ENCODE measurements at regions not wholly inside any gene's neighbourhood (a gene's known extent, or its start where the extent isn't known, plus 50 kb on each side); places are given as distances from the start of the nearest gene placed in this dataset.
A peak's percentile ranks its signal among the peaks of the same experiment; 100 is the strongest.
"Not testable (repeated sequence)": the region's sequence is repeated elsewhere in the genome, so short reads cannot be mapped to it uniquely, and the experiment has no call there.

DNA sequence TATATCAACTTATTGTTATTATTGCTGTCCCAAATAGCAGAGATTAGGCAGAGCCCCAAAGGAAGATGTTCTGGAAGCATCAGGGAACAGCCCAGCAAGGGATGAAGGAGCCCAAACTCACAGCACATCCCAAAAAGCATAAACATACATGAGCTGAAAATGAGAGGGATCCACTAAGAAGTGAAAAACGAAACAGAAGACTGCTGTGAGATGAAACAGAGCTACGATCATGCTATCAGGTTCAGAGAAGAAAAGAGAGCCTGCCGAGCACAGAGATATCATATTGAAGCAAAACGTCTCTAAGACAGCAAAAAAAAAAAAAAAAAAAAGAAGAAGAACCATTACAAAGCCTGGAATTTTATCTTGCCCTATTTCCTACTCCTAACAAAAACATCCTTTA, 127.3 kb downstream of the ZNF608 start:
- DNase-seq (ENCODE audit: low spot score) = no peak

DNA sequence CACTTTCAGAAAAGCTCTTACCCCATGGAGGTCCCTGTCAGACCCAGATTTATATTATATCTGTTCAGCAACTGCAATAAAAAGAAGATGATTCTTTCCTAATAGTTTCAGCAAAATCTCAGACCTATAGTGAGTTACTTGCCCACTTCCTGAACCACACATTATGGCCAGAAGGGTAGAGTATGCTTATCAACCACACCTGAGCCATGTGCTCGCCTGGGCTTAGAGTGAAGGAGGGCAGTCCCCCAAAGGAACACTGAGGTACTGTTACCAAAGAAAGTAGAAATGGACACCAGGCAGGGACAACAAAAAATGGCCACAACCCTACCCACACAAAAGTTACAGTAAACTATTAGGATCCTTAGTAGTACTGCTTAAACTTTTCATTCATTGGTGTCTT, 128.7 kb downstream of the ZNF608 start:
- no peak for DNase-seq (ENCODE audit: low spot score)

DNA sequence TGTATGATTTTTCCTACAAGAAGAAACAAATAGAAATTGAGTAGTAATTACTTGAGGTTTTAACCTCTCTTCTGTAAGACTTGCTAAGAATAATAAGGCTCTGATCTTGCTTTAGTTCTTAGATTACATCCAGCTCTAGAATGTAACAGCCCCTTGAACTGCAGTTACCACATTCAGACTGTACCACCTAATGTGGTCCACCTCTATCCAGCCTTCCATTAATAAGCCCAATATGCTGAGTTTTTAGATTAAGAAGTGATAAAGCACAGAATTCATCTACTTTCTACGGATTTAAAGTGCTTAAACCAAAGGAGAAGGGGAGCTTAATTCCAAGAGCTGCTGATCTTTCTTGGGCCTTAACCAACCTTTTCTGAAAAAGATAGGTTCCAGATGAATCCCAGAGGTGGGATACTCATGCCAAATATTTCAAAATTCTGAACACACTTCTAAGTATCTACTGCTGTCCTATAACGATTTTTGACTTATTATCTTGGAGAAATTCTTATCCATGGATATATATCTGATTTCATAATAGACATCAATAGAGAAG, 131.5 kb downstream of the ZNF608 start:
- no peak for DNase-seq (ENCODE audit: low spot score)

DNA sequence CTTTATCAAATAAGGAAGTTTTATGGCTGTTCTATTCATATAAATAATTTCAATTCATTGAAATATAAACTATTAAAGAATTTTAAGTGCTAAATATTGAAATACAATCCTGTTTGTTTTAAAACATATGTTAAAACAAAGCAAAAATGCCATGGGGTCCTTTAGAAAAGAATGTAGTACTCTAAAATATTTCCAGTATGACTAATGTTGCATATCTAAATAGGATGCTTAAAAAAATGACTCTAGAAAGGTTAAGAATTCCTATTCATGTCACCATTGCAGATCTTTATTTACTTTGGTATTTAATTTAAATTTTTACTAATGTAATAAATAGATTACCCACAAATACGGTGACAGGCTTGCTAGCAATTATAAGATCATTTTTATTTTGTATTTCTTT, 132.3 kb downstream of the ZNF608 start:
- no peak for DNase-seq (ENCODE audit: low spot score)

DNA sequence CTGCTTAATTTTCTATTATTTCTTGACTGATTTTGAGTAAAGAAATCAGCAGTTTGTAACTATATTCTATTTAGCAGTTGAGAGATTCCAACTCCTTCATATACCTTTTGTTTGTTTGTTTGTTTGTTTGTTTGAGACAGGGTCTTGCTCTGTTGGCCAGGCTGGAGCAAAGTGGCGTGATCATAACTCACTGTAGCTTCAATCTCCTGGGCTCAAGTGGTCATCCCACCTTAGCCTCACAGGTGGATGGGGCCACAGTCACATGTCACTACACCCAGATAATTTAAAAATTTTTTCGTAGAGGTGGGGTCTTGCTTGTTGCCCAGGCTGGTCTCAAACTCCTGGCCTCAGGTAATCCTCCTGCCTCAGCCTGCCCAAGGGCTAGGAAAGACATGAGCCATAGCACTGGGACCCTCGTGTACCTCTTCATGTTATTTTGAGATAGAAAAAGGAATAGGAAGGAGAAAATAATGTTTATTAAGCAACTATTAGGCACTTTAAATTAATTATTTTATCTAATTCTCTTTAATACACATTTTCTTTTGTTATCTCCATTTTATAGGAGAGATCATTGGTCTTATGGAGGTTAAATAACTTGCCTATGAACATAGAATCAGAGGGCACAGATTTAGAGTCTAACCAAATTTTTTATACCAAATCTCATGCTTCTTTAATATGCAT, 133.0 kb downstream of the ZNF608 start:
- no peak for DNase-seq (ENCODE audit: low spot score)

DNA sequence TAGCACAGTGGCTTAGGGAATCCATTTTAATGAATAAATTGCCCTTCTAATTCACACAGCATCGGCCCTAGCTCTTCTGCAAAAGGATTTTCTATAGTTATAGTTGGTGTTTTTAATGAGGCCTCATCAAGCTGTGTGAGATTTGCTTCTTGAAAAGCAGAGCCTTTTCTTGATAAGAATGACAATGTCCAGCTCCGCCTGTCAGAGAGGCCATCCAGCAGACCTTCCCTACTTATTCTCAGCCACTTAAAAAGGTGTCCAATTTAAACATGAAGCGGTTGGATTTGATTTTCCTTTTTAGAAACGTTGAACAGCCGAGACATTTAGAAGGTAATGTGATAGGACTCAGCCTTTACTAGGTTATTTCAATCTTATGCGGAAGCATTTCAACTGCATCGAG, 134.4 kb downstream of the ZNF608 start:
- no peak for DNase-seq (ENCODE audit: low spot score)

DNA sequence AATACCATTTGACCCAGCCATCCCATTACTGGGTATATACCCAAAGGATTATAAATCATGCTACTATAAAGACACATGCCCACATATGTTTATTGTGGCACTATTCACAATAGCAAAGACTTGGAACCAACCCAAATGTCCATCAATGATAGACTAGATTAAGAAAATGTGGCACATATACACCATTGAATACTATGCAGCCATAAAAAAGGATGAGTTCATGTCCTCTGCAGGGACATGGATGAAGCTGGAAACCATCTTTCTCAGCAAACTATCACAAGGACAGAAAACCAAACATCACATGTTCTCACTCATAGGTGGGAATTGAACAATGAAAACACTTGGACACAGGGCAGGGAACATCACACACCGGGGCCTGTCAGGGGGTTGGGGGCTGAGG, 135.2 kb downstream of the ZNF608 start:
- DNase-seq (ENCODE audit: low spot score) = not testable (repeated sequence)

DNA sequence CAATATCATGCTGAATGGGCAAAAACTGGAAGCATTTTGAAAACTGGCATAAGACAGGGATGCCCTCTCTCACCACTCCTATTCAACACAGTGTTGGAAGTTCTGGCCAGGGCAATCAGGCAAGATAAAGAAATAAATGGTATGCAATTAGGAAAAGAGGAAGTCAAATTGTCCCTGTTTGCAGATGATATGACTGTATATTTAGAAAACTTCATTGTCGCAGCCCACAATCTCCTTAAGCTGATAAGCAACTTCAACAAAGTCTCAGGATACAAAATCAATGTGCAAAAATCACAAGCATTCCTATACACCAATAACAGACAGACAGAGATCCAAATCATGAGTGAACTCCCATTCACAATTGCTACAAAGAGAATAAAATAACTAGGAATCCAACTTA, 136.8 kb downstream of the ZNF608 start:
- DNase-seq (ENCODE audit: low spot score) = not testable (repeated sequence)

DNA sequence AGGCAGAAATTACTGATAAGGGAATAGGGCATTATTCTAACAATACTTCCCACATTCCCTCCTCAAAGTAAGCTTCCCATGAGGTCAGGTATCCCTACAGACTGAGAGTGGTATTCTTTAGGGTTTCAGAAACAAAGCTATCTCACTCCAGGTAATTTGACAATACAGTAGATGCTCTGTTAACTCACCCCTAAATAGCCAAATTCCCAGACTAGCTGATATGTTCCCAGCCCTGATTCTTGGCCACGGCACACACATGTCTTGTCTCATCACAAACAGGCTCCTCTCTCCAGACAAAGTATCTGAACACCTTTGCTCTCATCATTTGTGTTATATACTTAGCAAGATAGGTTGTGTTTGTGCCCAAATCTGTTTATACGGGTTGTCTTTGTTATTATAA, 139.9 kb downstream of the ZNF608 start:
- no peak for DNase-seq (ENCODE audit: low spot score)

DNA sequence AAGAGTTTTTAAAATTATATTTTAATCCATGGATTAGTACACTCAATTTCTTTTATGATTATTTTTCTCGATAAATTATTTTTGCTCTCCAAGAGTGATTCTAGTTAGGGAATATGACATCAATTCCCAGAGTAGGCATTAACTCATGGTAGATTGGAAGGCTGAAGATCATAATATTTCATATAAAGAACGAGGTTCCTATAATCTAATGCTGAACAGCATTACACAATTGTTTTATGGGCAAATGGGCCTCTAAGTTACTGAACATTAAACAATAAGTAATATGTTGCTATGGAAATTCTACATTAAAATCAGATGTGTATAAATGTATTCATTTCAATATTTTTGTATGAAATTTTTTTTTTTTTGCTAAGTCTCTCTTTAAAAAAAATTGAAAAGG, 140.3 kb downstream of the ZNF608 start:
- DNase-seq (ENCODE audit: low spot score) = no peak

DNA sequence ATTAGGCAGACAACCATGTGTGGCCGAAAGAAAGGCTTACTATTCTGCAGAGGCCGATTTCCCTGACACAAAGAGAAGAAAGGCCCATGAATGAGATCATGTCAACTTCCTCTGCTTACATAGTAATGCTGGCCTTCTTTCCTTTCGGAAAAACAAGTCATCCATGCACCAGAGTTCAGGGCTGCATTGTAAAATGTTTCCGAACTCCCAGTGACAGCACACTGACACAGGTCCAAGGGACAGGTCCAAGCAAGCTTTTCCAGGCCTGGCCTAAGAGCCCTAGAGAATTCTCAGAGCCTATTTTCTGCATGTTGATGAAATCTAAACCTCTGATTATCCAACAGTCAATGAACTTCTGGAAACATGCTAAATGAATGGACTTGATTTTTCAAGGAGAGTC, 140.9 kb downstream of the ZNF608 start:
- no peak for DNase-seq (ENCODE audit: low spot score)

DNA sequence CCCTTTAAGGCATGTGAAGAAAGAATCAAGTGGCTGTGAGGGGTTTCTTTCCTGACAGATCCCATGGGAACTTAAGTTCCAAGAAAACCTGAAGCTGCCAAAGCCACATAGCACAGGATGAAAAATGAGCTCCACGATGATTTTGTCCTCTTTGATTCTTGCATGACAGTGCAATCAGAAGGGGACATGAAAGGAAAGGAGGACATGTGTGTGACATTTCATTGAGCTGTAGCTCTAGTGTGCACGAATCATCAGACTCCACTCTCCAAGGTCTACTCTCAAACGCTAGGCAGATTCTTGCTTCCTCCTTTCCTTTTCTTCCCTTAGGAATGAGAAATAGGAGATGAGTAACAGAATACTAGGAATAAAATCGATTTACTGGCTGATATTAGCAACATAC, 142.0 kb downstream of the ZNF608 start:
- no peak for DNase-seq (ENCODE audit: low spot score)

DNA sequence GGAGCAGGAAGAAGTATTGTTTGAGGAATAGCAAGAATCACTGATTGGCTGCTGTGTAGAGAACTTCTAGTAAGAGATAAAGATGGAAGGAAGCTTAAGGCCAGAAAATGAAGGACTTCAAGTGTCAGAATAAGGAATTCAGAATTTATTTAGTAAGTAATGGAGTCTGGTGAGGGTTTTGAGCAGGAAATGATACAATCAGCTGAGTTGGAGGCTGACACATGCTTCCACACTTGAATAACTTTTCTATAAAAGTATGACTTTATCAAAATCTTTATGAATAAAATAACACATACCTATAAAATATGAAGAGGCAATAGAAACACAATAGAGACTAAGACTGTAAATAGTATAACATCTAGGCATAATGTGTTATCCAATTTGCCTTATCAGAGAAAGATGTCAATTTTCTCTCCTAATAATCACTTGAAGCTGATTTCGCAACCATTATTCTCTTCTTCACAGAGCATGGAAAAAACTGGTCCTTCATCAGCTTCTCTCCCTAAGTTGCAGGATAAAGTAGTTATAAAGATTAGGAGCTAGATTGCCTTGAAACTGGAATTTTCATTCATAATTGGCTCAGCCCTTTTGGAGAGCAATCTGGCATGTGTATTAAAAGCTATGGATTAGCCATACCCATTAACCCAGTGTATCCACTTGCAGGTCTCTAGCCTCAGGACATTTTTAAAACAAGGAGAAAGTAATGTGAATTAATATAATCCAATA, 143.4 kb downstream of the ZNF608 start:
- no peak for DNase-seq (ENCODE audit: low spot score)

DNA sequence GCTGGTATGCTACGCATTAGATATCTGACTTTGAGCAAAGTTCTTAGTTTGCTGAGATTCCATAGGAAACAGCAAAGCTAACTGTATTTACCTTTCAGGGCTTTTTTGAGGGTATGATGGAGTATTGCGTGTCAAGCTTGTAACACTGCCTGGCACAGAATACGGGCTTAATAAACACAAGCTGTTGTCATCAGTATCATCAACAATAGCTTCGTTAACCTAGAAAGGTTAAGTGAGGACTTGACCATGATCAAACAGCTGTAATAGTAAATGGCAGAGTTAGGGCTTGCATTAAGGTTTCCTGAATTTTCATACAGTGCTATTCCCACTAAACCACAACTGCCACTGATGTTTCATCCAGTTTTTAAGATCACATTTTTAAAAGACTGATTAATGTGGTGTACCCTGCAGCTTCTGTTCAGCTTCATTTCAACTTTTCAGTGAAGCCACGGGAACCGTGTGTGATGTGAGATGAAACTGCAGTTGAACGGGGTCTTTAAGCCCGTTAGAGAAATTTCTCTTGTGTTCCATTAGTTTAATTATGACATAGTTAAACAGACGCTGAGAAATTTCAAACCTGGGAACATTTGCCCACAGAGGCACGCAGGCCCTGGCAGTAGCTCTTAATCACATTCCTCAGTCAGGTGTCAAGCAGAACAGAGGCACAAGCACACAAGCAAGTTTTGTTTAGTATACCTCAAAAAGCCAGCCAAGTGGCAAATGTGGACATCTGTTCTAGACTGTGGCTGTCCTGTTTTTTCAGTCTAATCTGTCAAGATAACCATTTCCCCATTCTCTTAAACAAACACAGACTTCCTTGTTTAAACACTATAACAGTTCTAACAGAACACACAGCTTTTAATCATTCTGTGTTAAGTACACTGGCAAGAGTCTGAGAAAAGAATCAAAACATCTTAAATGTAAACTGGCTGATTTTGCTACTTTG, 147.1 kb downstream of the ZNF608 start:
- peak; percentile 86 for DNase-seq (ENCODE audit: low spot score)

DNA sequence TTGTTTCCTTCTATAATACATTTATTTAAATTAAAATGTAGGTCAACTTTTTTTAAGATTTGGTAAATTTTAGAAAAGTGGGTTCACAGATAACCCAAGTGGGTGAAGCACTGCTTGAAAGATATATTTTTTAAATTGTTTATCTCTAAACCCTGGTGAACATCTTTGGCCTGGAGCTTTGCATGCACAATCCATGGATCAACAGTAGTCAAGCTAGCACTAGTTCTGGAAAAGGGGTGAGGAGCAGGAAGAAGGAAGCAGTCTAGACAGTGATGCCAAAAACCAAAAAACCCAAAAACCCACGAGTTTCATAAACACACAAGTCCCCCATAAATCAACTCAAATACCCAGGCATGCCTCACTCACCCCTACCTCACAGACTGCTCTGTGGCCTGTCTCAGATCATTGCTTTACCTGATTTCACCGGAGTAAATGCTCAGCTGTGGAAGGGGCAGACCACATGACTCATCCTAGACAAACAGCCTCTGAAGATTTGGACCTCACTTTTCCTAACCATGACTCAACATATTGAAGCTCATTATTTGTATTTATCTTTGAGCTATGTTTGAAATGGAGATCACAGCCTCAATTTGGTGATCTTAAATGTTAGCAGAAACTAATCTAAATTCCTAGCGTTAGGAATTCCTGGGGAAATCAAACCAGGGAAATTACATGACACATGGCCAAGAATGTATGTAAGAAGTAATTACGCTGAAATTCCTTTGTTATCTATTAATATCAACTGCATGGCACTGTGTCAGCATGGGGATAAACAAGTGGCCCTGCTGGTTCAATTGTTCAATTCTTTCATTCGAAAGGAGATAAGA, 149.6 kb downstream of the ZNF608 start:
- peak; percentile 90 for DNase-seq (ENCODE audit: low spot score)

DNA sequence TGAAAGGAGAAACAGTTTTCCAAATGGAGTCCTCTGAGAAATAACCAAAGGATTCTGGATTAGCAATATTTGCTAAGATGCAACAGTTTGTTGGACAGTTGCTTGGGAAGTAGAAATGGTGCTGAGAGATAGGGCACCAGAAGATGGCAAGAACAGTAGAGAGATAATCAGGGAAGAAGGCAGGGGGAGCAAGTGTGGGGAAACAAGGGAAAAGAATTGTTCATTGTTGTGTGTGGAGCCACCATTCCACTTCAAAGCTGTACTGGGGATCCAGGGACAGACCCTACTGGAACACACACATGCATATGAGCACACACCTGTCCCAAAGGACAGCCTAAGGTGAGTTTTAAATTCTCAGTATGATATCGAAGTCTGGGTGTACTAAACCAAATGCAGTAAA, 152.5 kb downstream of the ZNF608 start:
- no peak for DNase-seq (ENCODE audit: low spot score)

DNA sequence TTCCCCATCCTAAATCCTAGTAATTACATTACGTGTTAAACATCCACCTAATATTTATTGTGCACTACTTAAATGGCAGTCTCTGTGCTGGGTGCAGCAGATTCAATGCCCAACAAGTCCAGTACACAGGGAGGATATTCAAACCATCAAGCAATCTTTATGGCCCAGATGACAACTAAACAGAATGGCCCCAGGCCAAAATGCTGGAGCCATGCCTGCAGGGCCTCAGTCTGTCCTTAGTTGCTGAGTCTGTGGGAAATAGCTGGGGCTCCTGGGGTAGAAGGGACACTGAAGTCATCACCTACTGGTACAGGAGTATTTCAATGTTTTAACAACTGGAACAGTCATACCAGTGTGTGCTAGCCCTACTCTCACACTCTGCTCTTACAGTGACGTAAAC, 153.5 kb downstream of the ZNF608 start:
- DNase-seq (ENCODE audit: low spot score) = no peak

DNA sequence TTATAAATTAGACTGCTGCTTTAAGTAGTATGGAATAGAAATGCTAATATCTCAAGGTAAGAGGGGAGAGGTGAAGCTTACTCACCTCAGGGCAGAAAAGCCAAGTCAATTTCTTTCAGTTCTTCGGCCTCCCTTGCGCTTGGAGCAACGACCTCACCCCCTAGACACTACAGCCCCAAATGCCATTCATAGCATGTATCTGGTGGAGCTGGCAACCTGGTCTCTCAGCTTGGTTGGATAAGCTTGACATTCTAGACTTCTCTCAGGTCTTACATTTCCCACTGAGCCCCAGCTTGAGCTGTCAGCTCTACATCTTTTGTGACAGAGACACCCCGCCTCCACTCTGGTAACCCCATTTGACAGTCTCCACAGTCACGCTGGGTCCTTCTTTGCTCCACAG, 154.9 kb downstream of the ZNF608 start:
- no peak for DNase-seq (ENCODE audit: low spot score)

DNA sequence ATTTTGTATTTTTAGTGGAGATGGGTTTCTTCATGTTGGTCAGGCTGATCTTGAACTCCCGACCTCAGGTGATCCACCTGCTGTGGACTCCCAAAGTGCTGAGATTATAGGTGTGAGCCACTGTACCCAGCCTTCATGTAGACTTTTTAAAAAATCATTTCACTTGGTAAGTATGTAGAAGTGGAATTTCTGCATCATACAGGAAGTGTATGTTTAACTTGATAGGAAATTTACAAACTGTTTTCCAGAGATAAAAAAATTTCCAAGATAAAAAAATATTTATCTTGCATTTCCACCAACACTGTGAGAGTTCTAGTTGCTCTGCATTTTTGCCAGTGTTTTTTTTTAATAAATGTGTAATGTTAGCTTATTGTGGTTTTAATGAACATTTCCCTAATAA, 155.8 kb downstream of the ZNF608 start:
- DNase-seq (ENCODE audit: low spot score) = no peak

DNA sequence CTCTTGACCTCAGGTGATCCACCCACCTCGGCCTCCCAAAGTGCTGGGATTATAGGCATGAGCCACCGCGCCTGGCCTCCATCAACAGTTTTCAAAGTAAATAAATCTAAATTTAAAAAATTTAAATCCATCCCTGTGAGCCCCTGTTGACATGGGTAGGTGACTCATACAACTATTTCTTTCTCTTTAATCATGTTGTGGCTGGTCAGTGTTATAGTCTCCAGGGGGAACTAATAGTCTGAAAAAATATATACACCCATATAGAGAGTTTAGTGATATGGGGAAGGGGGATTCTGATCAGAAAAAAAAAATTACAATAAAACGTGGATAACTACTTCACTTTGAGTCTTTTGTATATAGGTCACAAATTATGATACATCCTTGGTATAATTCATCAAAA, 159.2 kb downstream of the ZNF608 start:
- no peak for DNase-seq (ENCODE audit: low spot score)

DNA sequence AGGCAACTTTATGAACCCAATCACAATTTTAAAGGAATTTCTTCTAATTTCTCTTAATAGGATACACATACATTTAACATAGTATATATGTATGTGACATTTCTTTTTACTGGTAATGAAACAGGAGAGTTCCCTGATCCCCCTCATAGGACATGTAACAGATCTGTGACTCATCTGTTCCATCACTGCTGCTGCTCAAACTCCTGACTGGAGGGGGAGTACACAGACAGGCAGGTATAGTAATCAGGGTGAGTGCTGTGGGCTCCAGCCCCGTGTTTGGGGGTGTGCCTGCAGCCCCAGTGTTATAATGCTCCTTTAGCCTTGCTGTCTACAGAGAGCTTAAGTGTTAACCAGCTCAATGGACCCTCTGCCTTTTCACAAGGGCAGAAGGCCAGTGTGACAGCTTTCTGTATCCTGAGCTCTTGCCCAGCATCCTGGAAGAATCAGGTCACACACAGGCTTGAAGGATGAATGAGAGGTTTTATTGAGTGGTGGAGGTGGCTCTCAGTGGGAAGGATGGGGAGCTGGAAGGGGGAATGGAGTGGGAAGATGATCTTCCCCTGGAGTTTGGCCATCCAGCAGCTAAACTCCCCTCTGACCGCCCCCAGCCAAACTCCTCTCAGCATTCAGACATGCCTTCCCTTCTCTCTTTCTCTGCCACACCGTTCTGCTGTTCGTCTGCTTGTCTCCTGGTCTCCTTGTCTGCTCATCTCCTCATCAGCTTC, 161.3 kb downstream of the ZNF608 start:
- DNase-seq (ENCODE audit: low spot score) = peak; percentile 38

All from SW480 (cell line).